DOHH2 (cell line): ENCODE measurements at regions not wholly inside any gene's neighbourhood (a gene's known extent, or its start where the extent isn't known, plus 50 kb on each side); places are given as distances from the start of the nearest gene placed in this dataset.

Experiments
- EZH2phosphoT487 ChIP-seq: fragments of 200-600 bp; sonication (generic); IDR thresholded peaks from 2 replicates; pipeline ENCODE4 v1.6.1; 2017; ENCODE audit warnings: borderline replicate concordance, mild to moderate bottlenecking, antibody characterized with exemption, low read length, moderate library complexity, mixed read lengths
- TF ChIP-seq, protein P1 (sequence below): fragments of 200-600 bp; sonication (generic); IDR thresholded peaks from one replicate; pipeline ENCODE4 v1.5.1; 2014; ENCODE audit warnings: antibody characterized with exemption, mild to moderate bottlenecking, low read depth, low read length; ENCODE audit not compliant: poor library complexity, severe bottlenecking

DNA sequence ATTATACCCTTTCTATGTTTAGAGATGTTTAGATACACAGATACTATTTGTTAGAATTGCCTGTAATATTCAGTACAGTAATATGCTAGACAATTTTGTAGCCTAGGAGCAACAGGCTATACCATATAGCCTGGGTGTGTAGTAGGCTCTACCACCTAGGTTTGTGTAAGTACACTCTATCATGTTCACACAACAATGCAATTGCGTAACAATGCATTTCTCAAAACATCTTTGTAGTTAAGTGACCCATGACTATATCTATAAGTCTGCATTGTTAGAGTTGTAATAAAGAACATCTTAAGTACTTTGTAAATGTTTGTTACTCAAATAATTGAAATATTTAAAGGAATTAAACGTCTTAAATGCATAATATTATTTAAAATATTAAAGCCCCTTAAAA lies 379.3 kb downstream of the PPP3CA start:
- TF ChIP-seq, protein P1, sequence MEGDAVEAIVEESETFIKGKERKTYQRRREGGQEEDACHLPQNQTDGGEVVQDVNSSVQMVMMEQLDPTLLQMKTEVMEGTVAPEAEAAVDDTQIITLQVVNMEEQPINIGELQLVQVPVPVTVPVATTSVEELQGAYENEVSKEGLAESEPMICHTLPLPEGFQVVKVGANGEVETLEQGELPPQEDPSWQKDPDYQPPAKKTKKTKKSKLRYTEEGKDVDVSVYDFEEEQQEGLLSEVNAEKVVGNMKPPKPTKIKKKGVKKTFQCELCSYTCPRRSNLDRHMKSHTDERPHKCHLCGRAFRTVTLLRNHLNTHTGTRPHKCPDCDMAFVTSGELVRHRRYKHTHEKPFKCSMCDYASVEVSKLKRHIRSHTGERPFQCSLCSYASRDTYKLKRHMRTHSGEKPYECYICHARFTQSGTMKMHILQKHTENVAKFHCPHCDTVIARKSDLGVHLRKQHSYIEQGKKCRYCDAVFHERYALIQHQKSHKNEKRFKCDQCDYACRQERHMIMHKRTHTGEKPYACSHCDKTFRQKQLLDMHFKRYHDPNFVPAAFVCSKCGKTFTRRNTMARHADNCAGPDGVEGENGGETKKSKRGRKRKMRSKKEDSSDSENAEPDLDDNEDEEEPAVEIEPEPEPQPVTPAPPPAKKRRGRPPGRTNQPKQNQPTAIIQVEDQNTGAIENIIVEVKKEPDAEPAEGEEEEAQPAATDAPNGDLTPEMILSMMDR: no peak
- TF ChIP-seq EZH2phosphoT487: no peak
